ENCODE measurements at regions not wholly inside any gene's neighbourhood (a gene's known extent, or its start where the extent isn't known, plus 50 kb on each side); places are given as distances from the start of the nearest gene placed in this dataset.
"Not testable (repeated sequence)": the region's sequence is repeated elsewhere in the genome, so short reads cannot be mapped to it uniquely, and the experiment has no call there.

GRCh38 chr20:17822540-17823408 lies 123.0 kb downstream of the BANF2 start:
- H3K9me3 ChIP-seq, result peaks cover 0 to 6% (median 0%) of the 10 kb centered on the region in 4 donors
- H3K27me3 ChIP-seq, result no peaks in the 10 kb centered on the region
- DNase-seq, result peak in 1 of 2 donors; percentile 54
- H3K4me1 ChIP-seq, result peaks cover 17 to 41% (median 29%) of the 10 kb centered on the region in 4 donors
- H3K27ac ChIP-seq, result peak overlapping the region in 4 of 5 donors; percentile 57 to 71 (median 62)
- H3K4me3 ChIP-seq, result no peak overlapping the region
- H3K36me3 ChIP-seq, result no peaks in the 10 kb centered on the region
- no peak for TF ChIP-seq POLR2AphosphoS5 (IDR thresholded peaks at IDR 0.05)
- no peak for TF ChIP-seq CTCF (IDR thresholded peaks at IDR 0.05)
- no peak for TF ChIP-seq EP300 (IDR thresholded peaks at IDR 0.05)
- TF ChIP-seq POLR2A (IDR thresholded peaks at IDR 0.05), result no peak
- intact Hi-C loops (cut with DNase I; ENCODE audit: low total_unique reads), result no loop called here
- WGBS, 5 donors, result 77 to 80% (median 79%) methylated on average over 15 of the region's 15 CpGs

GRCh38 chr20:17822039-17822438 lies 122.3 kb downstream of the BANF2 start:
- intact Hi-C loops (cut with DNase I; ENCODE audit: low total_unique reads), result no loop called here
- TF ChIP-seq POLR2AphosphoS5 (IDR thresholded peaks at IDR 0.05) (peak in 2 of 3 donors; percentile 19 to 64), POLR2A (IDR thresholded peaks at IDR 0.05) (no peak)
- Histone ChIP-seq H3K27ac (peak overlapping the region in 4 of 5 donors; percentile 43 to 63 (median 60)), H3K4me1 (peaks cover 17 to 41% (median 29%) of the 10 kb centered on the region in 4 donors), H3K4me3 (no peak overlapping the region), H3K27me3 (no peaks in the 10 kb centered on the region), H3K36me3 (no peaks in the 10 kb centered on the region), H3K9me3 (peaks cover 0 to 6% (median 0%) of the 10 kb centered on the region in 4 donors)
- WGBS, 5 donors, result 25 to 42% (median 32%) methylated on average over 5 of the region's 5 CpGs
- peak; percentile 70 to 93 for DNase-seq

- H3K4me3 ChIP-seq; H3K9me3 ChIP-seq; DNase-seq; intact Hi-C loops (cut with DNase I; ENCODE audit: low total_unique reads); H3K27me3 ChIP-seq; H3K36me3 ChIP-seq: not testable (repeated sequence)
- H3K4me1 ChIP-seq, result peaks cover 17 to 41% (median 29%) of the 10 kb centered on the region in 4 donors
- H3K27ac ChIP-seq, result peak overlapping the region in 4 of 5 donors; percentile 43 to 63 (median 60)
- 83 to 89% (median 86%) methylated on average over 3 of the region's 3 CpGs for WGBS, 5 donors
These were observed 121.8 kb downstream of the BANF2 start for GRCh38 chr20:17821606-17822005.

GRCh38 chr20:17819395-17820093 lies 119.8 kb downstream of the BANF2 start:
- H3K4me1 ChIP-seq, result peaks cover 17 to 29% (median 25%) of the 10 kb centered on the region in 4 donors
- TF ChIP-seq POLR2A (IDR thresholded peaks at IDR 0.05), result no peak
- intact Hi-C loops (cut with DNase I; ENCODE audit: low total_unique reads), result no loop called here
- no peak overlapping the region for H3K4me3 ChIP-seq
- H3K36me3 ChIP-seq, result no peaks in the 10 kb centered on the region
- WGBS, 5 donors, result 93 to 100% (median 98%) methylated on average over 2 of the region's 2 CpGs
- no peak overlapping the region for H3K27ac ChIP-seq
- peaks cover 0 to 6% (median 0%) of the 10 kb centered on the region in 4 donors for H3K9me3 ChIP-seq
- no peak for DNase-seq
- no peaks in the 10 kb centered on the region for H3K27me3 ChIP-seq

GRCh38 chr20:17818187-17818586 lies 118.4 kb downstream of the BANF2 start:
- no peak overlapping the region for H3K27ac ChIP-seq
- no peaks in the 10 kb centered on the region for H3K36me3 ChIP-seq
- H3K4me3 ChIP-seq, result no peak overlapping the region
- H3K9me3 ChIP-seq, result peaks cover 0 to 6% (median 0%) of the 10 kb centered on the region in 4 donors
- no peak for TF ChIP-seq CTCF (IDR thresholded peaks at IDR 0.05)
- no peak for TF ChIP-seq POLR2A (IDR thresholded peaks at IDR 0.05)
- no peak for TF ChIP-seq EP300 (IDR thresholded peaks at IDR 0.05)
- TF ChIP-seq POLR2AphosphoS5 (IDR thresholded peaks at IDR 0.05), result no peak
- no peaks in the 10 kb centered on the region for H3K27me3 ChIP-seq
- no peak for DNase-seq
- 96 to 98% (median 97%) methylated on average over 7 of the region's 7 CpGs for WGBS, 5 donors
- intact Hi-C loops (cut with DNase I; ENCODE audit: low total_unique reads), result no loop called here
- peaks cover 11 to 19% (median 17%) of the 10 kb centered on the region in 4 donors for H3K4me1 ChIP-seq

All from stomach (tissue), 8 donors.